K562 (cell line): ENCODE measurements at regions not wholly inside any gene's neighbourhood (a gene's known extent, or its start where the extent isn't known, plus 50 kb on each side); places are given as distances from the start of the nearest gene placed in this dataset.

Experiments
- CBFA2T2 ChIP-seq: fragments of 450-650 bp; conservative IDR thresholded peaks from 2 replicates; pipeline ENCODE4 v1.6.1; 2017; ENCODE audit warnings: mild to moderate bottlenecking
- SMAD4 ChIP-seq: fragments of 250-450 bp; sonication (Bioruptor Pico); conservative IDR thresholded peaks from 2 replicates; pipeline ENCODE4 v1.8.0; 2021; ENCODE audit warnings: inconsistent platforms, mild to moderate bottlenecking, moderate library complexity
- XRCC5 ChIP-seq: fragments of 200-400 bp; formaldehyde crosslinking; IDR thresholded peaks from 2 replicates; pipeline ENCODE4 v1.6.1; 2017; ENCODE audit warnings: low read depth, mild to moderate bottlenecking, low read length
- TF ChIP-seq, protein P1 (sequence below), 2 experiments: fragments of 450-650 bp; formaldehyde crosslinking in 1 of 2; IDR thresholded peaks; 2 replicates each; pipeline versions ENCODE4 v1.4.0 to v1.6.1; 2014 to 2020; ENCODE audit warnings: mild to moderate bottlenecking in 2 of 2, borderline replicate concordance in 1 of 2, low read depth in 1 of 2
- TF ChIP-seq, protein P2 (sequence below): fragments of 200-800 bp; sonication (Bioruptor generic); IDR thresholded peaks from 2 replicates; pipeline ENCODE4 v1.6.1; 2017; ENCODE audit warnings: missing genetic modification characterization, missing compliant biosample characterization

DNA sequence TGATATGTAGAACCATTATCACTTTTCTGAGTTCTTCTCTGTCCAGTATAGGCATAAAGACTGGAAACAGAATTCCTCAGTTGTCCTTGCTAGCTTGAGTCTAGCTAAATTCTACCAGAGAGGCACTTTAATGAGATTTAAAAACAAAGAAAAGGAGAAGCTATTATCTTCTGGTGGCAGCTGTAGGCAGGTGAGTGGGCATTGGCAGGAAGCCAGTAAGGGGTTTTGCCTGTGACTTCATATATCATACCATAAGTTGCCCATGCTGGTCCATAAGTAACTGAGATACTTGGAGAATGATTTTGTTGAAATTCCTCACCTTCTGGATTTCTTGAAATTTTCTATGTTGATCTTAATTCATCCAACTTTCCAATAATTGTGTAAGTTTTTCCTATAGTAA lies 402.3 kb upstream of the TGFBR2 start (continued):
- TF ChIP-seq, protein P1, sequence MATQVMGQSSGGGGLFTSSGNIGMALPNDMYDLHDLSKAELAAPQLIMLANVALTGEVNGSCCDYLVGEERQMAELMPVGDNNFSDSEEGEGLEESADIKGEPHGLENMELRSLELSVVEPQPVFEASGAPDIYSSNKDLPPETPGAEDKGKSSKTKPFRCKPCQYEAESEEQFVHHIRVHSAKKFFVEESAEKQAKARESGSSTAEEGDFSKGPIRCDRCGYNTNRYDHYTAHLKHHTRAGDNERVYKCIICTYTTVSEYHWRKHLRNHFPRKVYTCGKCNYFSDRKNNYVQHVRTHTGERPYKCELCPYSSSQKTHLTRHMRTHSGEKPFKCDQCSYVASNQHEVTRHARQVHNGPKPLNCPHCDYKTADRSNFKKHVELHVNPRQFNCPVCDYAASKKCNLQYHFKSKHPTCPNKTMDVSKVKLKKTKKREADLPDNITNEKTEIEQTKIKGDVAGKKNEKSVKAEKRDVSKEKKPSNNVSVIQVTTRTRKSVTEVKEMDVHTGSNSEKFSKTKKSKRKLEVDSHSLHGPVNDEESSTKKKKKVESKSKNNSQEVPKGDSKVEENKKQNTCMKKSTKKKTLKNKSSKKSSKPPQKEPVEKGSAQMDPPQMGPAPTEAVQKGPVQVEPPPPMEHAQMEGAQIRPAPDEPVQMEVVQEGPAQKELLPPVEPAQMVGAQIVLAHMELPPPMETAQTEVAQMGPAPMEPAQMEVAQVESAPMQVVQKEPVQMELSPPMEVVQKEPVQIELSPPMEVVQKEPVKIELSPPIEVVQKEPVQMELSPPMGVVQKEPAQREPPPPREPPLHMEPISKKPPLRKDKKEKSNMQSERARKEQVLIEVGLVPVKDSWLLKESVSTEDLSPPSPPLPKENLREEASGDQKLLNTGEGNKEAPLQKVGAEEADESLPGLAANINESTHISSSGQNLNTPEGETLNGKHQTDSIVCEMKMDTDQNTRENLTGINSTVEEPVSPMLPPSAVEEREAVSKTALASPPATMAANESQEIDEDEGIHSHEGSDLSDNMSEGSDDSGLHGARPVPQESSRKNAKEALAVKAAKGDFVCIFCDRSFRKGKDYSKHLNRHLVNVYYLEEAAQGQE (IDR thresholded peaks at IDR 0.05; ENCODE audit: borderline replicate concordance) = no peak
- TF ChIP-seq, protein P1 (CRISPR knock-in tag; IDR thresholded peaks at IDR 0.05; ENCODE audit: low read depth) = no peak
- TF ChIP-seq CBFA2T2 (no peak), SMAD4 (CRISPR knock-in tag) (no peak), XRCC5 (no peak)
- TF ChIP-seq, protein P2, sequence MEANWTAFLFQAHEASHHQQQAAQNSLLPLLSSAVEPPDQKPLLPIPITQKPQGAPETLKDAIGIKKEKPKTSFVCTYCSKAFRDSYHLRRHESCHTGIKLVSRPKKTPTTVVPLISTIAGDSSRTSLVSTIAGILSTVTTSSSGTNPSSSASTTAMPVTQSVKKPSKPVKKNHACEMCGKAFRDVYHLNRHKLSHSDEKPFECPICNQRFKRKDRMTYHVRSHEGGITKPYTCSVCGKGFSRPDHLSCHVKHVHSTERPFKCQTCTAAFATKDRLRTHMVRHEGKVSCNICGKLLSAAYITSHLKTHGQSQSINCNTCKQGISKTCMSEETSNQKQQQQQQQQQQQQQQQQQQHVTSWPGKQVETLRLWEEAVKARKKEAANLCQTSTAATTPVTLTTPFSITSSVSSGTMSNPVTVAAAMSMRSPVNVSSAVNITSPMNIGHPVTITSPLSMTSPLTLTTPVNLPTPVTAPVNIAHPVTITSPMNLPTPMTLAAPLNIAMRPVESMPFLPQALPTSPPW (CRISPR knock-in tag) = no peak
- TF ChIP-seq, all 486 proteins: peak for 0
